ENCODE measurements at regions not wholly inside any gene's neighbourhood (a gene's known extent, or its start where the extent isn't known, plus 50 kb on each side); places are given as distances from the start of the nearest gene placed in this dataset.

DNA sequence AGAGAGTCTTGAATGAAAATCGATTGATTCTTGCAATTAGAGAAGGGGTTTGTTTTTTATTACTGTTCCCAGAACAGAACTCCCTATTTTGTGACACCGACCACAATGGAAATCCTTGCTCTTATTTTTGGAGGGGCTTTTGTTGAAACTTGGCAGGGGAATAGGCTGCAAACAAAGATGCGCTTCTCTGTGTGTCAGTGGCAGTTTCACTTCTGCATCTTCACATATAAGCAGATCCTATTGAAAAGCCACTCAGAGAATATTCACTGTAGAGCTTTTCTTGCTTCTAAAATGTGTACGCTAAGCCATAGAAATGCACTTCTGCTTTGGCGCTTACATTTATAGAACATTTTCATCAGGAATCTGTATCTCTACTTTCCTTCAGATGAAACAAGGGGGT, 1822.4 kb upstream of the SEL1L start:
- no peak for DNase-seq (ENCODE audit: low read depth)

DNA sequence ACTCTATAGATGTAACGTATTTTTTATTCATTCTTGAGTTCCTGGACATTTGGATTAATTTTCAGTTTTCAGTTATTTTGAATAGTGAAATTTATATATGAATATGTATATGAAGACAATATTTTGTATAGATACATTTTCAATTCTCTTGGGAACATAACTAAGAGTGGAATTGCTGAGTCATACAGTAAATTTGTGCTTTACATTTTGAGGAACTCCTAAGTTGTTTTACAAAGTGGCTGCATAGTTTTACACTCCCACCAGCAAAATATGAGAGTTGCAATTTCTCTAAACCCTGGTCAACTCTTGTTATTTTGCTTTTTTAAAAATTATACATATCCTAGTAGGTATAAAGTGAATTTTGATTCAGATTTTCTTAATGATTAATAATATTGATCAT, 1838.6 kb upstream of the SEL1L start:
- no peak for DNase-seq (ENCODE audit: low read depth)

GRCh38 chr14:83379436-83379835, 1845.8 kb upstream of the SEL1L start:
- DNase-seq (ENCODE audit: low read depth), result no peak

DNA sequence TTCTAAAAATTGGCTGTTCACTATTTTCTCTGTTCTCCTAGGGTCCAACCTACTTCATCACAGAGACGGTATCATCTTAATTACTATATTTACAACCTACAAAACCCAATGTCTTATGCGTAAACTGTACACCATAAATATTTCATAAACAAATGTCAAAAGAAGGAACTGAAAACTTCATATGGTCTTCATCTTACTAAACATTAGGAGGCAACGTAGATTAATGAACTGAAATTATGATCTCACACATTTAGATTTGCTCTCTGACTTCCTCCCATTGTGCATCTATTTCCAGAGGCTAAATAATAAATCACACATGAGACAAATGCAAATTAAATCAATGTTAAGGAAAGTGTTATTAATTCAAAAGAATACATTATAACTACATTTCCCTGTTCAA, 1850.6 kb upstream of the SEL1L start:
- no peak for DNase-seq (ENCODE audit: low read depth)

DNA sequence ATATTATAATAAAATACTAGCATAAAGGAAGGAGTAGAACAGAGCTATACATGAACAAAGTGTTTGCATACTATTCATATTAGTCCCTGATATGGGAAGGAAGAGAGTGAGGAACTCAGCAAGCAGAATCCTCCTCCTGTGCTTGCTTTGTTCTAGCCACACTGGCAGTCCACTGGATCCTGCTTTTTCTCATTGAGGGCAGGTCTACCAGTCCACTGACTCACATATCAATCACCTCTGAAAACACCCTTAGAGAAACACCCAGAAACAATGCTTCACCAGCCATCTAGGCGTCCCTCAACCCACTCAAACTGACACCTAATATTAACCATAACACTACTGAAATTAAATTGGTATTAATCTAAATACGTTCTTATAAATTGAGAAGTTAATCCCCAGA, 1861.7 kb upstream of the SEL1L start:
- DNase-seq (ENCODE audit: low read depth), result no peak

- DNase-seq (ENCODE audit: low read depth), result peak; percentile 17
Measured at GRCh38 chr14:83416476-83416875, 1882.8 kb upstream of the SEL1L start.

- DNase-seq (ENCODE audit: low read depth), result no peak
Measured at GRCh38 chr14:83419420-83419819, 1885.8 kb upstream of the SEL1L start.

GRCh38 chr14:83421711-83422110, 1888.1 kb upstream of the SEL1L start:
- DNase-seq (ENCODE audit: low read depth), result no peak

DNA sequence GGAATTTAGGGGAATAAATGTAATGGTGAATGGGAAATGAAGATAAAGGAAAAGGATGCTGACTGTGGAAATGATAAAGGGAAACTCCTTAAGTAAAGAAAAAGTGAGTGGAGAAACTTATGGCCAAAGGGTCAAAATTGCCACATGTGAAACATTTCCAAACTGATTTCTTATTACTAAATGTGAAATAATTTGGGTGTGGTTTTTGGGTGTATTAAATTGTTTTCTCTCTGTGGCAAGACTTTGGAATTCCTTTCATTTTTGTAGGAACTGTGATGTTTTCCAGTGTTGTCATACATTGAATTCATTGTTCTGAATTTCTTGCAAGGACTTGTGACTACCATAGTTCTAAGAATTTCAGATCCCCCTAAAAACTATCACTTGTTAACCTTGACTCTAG, 1891.5 kb upstream of the SEL1L start:
- peak; percentile 49 for DNase-seq (ENCODE audit: low read depth)

DNA sequence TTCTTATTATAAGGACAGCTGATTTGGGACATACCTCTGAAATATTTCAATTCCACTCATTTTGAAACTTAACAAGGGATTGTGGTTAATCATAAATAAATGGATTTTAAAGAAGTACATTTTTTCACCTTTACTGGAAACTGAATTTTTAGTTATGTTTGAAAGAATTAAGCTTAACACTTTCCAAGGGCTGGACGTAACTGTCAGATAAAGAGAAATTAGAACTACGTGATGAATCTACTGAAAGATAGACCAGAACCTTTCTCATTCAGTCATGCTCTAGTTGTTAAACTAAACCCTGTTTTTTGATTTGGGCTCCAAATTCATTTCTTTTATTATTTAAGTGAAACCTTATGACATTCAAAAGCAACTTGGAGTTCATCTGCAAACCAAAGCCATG, 1892.1 kb upstream of the SEL1L start:
- no peak for DNase-seq (ENCODE audit: low read depth)

- no peak for DNase-seq (ENCODE audit: low read depth)
Measured at GRCh38 chr14:83433618-83434017, 1900.0 kb upstream of the SEL1L start.

GRCh38 chr14:83441801-83442200, 1908.1 kb upstream of the SEL1L start:
- DNase-seq (ENCODE audit: low read depth), result peak; percentile 45

DNA sequence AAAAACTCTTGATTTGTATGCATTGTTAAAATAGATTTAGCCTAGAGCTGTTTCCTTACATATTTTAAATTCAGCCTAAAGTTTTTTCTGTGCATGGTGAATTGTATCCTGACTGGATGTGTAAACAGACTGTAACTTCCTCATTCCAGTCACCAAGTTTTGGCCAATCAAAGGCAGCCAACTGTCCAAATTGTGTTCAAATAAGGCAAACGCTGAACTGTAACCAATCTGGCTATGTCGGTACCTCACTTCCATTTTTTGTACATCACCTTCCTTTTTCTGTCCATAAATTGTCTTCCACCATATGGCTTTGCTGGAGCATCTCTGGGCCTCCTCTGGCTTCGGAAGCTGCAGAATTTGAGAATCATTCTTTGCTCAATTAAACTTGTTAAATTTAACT, 1921.9 kb upstream of the SEL1L start:
- DNase-seq (ENCODE audit: low read depth), result no peak

GRCh38 chr14:83461521-83461920, 1927.9 kb upstream of the SEL1L start:
- no peak for DNase-seq (ENCODE audit: low read depth)

DNA sequence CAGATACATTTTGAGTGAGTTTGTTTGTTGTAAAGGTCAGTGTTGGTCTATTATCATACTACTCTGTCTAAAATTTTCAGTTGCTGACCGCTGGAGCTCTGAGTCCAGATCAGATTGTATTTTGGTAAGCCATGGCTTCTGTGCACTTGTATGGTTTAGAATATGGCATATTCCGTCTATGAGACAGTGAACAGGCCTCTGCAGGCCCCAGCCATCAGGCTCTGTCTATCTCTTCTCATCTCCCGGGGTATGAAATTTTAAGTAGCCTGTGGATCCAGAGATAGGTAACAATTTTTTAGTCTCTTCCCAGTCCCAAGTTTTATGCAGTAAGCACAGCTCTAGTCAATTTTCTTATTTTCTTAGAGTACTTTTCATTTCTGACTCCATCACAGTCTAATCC, 1929.1 kb upstream of the SEL1L start:
- no peak for DNase-seq (ENCODE audit: low read depth)

GRCh38 chr14:83463500-83464098, 1929.9 kb upstream of the SEL1L start:
- DNase-seq (ENCODE audit: low read depth), result peak; percentile 85

GRCh38 chr14:83467811-83468210, 1934.2 kb upstream of the SEL1L start:
- DNase-seq (ENCODE audit: low read depth), result no peak

- DNase-seq (ENCODE audit: low read depth), result no peak
Measured at GRCh38 chr14:83470466-83470865, 1936.8 kb upstream of the SEL1L start.

DNA sequence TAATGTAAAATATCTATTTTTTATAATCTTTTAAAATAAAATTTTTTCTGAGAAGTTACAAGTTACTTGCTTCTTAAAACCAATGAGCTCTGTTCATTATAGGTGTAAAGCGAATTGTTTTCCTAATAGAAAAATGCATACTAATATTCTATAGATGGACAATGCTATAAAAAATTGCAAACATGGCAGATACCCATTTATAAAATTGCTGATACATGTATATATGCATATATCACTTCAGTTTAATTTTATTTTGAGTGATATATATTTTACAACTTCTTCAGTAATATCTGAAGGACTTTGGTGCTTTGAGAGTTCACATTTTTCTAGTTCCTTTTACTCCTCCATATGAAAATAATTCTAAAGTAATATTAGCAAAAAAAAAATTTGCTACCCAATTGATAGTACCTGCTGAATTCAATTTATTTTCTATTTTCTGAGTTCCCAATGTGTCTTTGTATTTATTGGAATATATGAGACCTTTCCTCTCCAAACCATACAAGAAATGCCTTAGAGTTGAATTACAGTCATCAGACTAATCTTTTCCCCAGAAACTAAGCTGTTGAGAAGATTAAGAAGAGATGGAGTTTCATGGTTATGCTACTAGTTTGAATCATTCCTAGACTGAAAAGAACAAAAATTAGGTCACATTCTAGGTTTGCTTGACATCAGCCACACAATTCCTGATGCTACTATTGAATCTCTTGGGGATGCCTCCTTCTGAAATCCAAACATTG, 1937.5 kb upstream of the SEL1L start:
- no peak for DNase-seq (ENCODE audit: low read depth)

DNA sequence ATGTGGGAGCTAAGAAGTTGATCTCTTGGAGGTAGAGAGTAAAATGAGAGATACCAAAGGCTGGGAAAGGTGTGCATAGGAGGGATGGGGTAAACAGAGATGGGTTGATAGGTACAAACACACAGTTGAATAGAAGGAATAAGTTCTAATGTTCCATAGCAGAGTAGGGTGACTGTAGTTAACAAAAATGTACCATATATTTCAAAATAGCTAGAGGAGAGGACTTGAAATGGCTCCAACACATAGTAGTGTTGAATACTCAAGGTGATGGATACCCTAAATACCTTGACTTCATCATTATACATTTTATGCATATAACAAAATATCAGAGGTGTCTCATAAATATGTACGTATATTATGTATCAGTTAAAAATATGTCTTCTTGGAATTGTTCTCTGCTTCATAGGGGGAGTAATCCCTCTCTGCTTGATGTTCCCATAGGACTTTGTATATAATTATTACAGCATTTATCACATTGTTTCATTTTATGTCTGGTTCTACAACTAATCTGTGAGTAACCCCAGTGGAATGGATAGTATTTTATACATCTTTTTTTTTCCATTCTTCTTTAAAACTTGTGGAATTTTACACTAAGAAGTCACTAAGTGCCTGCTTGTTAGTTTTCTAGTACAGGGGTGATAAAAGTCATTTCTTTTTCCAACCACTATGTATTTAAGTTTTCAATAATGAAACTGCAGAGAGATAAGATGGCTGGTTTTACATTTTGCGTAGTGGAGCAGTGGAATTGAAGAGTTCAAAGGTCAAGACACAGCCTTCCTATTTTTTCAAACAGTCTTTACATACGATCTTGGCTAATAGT, 1940.0 kb upstream of the SEL1L start:
- DNase-seq (ENCODE audit: low read depth), result no peak

DNA sequence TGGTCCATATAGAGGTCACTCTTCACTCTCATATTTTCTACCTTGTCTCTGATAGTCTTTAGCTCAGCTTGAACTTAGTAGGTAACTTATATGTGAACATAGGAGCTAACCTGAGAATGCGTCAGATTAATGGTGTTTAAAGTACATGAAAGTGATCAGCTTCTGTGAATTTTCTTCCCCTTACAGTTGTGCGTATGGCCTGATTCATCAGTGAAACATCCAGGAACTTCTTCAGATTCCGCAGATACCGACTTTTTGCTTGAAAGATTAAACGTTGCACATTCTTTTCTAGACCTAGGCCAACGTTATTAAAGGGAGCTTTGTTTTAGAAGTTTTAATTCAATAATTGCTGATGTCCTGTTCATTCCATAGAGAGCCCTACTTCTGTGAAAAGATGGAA, 1945.1 kb upstream of the SEL1L start:
- DNase-seq (ENCODE audit: low read depth), result no peak

DNA sequence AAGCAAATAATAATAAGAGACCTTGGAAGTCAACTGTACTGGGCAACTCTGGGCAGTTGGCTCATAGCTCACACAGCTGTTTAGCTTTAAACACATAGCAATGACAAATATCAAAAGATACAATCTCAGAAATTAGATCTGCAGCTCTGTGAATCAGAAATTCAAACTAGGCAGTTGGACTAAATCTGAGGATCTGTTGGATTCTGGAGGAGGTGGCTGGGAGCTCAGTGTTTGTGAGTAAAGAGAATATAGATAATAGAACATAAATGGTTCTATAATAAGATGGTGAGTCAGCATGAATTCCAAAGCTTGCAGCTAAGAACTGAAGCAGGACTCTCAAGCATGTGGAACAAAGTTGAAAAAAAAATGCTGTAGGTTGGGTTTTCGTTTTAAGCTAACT, 1949.4 kb upstream of the SEL1L start:
- DNase-seq (ENCODE audit: low read depth), result peak; percentile 40

Data from myocyte (in vitro differentiated cells).